GM18861 (cell line): ENCODE measurements at regions not wholly inside any gene's neighbourhood (a gene's known extent, or its start where the extent isn't known, plus 50 kb on each side); places are given as distances from the start of the nearest gene placed in this dataset.

ENCODE experiments used
- ATAC-seq: cut with Tn5 transposase; IDR thresholded peaks from one replicate; pipeline ENCODE4 v1.9.1; 2021; ENCODE audit not compliant: unreplicated experiment

GRCh38 chr5:56465769-56466135, 232.6 kb upstream of the ANKRD55 start:
- ATAC-seq: no peak

DNA sequence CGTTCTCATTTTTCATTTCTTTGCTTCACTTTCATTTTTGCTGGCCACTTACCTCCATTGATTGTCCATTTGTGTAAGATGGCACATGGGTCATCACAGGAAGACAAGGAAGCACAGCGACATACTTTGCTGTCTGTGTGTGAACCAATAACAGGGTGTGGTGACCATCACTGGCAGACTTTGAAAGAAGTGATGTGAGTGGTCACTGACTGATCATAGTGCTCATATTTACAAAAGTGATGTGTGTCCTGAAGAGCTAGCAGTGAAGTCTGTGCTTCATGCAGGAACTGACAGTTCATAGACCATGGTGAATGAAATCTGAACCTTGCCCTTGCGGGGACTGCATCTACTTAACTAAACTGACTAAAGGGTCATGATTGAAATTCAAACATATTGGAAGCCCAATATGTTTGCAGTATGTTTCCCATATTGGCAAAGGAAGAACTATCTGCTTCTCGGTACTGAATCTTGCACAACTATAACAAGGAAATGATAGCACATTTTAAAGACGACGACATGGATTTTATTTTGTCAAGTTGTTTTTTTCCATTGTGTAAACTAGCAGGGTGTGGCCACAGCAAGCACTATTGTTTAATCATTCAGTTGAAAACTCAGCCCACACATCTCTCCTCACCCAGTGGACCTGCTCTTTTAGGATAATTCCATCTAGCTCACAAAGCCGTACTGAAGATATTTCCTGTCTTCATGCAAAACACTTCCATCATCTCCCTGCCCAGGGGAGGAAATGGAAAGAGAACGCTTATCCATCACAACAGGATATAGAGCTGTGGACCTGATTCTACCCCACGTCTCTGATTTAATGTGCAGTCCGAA, 232.0 kb upstream of the ANKRD55 start:
- ATAC-seq: no peak

GRCh38 chr5:56463944-56464571, 230.9 kb upstream of the ANKRD55 start:
- no peak for ATAC-seq

DNA sequence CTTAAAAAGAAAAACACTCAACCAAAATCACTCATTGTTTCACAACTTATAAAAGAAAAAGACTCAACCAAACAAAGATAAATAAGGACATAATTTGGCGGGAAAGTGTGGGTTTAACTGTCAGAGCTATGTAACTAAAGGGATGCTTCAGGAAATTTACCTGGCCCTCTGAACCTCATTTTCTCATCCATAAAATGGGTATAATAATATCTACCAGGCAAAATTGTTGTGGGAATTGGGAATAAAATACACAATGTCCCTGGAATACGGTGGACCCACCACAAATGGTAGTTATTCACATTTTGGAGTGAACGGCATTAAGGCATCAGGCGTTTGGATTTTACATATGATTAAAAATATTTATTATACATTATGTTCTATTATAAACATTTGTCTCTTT, 228.5 kb upstream of the ANKRD55 start:
- no peak for ATAC-seq

DNA sequence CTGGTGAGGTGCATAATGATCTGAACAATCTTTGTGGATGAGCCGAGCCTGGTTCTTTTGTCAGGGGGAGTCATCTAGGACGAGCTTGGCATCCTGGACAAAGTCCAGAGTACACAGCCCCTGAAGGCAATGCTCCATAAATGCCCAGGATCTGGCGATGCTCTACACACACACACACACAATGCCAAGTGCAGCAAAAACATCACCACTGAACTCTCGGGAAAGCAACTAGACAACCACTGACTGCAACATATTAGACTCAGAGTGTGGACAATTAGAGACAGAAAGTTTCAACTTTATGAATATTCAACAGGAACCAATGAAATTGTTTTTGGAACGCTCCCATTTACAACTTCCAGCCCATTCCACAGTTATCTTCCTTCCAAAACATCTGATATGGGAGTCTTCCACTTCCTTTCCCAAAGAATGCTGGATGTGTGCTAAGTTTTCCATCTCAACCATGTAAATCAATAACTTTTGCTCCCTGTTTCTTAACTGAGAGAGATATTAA, 227.6 kb upstream of the ANKRD55 start:
- no peak for ATAC-seq

DNA sequence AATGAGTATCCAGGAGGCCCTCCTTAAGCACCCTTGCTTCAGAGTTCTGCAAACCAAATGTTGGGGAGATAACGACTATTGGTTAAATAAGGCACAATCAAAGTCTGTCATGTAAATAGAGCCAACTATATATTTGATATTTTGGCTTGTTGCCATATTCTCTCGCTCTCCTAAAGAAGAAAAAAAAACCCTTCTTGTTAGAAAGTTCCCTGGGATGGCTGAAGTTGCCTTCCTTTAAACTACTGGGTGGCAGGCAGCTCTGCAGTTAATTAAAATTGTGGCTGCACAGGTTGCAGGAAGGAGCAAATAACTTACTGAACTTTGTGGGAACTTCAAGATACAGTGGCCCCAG, 227.0 kb upstream of the ANKRD55 start:
- ATAC-seq: no peak

DNA sequence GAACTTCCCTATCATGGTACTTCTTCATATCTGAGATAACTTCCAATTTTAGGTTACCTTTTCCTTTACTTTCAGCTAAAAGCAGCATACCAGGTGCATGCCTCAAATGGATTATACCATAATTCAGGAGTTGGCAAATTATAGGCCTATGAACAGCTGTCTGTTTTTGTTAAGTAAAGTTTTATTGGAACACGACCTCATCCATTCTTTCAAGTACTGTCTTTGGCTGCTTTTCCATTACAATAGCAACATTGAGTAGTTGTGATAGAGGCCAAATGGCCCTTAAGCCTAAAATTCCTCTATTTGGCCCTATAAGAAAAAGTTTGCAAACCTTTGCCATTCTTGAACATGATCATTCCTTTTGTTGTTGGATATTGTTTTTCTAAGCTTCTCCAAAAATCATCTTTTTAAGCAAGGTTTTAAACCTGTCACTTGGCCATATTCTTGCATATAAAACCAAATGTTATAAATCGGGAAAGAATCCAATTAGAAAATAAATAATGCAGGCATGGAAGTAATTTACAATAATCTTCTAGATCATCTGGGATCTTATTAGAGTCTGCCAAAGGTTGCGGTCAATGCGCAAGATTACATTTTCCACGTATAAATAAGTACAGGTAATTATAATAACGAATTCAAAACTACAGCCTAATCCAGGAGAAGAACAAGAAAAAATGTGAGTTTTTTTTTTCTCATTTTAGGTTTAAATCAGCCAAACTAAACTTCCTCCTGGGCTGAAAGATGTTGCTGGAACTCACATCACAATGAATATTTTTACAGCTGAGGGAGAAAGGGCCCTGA, 226.5 kb upstream of the ANKRD55 start:
- no peak for ATAC-seq

- ATAC-seq: no peak
Observed at GRCh38 chr5:56457887-56458812, 225.0 kb upstream of the ANKRD55 start.

GRCh38 chr5:56456002-56456401, 222.9 kb upstream of the ANKRD55 start:
- no peak for ATAC-seq

DNA sequence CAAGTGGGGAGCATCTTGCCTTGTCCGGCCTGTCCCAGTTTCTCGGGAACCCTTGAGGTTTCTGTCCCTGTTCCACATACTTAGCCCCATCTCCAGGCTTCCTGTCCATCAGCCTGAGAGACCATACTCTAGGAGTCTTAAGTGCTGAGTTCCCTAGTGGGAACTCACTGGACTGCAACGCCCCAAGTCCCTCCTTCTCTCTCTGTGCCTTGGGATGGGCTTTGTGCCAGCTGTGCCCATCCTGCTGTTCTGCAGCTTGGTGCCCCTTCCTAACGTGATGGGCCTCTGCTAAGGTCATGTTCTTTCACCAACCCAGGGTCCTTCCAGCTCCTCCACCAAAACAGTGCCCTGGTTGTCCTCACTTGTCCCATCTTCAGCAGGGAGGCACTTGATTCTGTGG, 222.3 kb upstream of the ANKRD55 start:
- ATAC-seq: no peak

DNA sequence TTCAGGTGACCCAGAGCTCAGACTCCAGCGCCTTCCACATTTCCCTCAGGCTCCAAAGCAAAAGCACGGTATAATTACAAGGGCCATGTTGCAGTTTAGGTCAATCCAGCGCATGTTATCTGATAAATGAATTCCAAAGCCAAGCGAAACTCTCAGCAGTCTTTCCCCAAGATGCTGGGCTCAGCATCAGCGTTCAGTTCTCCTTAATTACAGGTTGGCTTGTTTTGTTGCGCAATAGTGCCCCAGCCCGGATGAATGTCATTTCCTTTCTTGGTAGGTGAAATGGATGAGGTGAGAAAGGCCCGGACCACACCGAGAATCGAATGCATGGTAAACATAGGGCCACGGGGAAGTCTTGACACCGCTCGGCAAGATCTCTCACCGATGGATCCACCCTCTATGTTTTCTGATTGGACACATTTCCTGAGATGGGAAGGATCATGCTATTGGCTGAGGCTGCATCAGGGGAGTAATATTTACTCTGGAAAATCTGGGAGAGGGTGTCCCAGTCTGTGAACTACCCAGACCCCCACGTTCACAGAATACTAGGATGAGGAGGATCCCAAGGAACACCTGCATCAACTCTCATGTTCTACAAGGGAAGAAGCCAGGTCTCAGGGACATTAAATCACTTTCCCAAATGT, 221.2 kb upstream of the ANKRD55 start:
- no peak for ATAC-seq

GRCh38 chr5:56451742-56452141, 218.6 kb upstream of the ANKRD55 start:
- ATAC-seq: no peak

DNA sequence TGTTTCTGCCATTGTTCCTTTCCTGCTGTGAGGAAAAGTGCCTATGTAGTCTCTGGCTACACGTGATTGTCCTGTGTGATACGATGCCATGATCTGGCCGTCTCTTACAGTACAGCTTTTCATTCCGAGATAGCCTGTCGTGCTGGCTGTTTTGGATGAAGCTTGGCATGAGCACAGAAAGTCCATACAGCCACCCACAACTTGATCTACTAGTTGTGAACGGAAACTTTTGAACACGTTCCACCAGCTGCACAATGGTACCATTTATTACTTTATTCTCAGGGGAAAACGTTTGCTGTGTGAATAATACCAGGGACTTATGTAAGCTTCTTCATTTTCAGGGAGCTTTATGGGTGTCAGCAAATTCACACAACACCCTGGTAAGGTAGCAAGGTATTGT, 217.6 kb upstream of the ANKRD55 start:
- ATAC-seq: no peak

GRCh38 chr5:56449071-56449640, 216.0 kb upstream of the ANKRD55 start:
- ATAC-seq: no peak

- ATAC-seq: no peak
Observed at GRCh38 chr5:56447656-56448055, 214.5 kb upstream of the ANKRD55 start.

GRCh38 chr5:56447232-56447631, 214.1 kb upstream of the ANKRD55 start:
- no peak for ATAC-seq

- ATAC-seq: no peak
Observed at GRCh38 chr5:56446728-56447127, 213.6 kb upstream of the ANKRD55 start.

- ATAC-seq: no peak
Observed at GRCh38 chr5:56443826-56444225, 210.7 kb upstream of the ANKRD55 start.

GRCh38 chr5:56440871-56441740, 208.0 kb upstream of the ANKRD55 start:
- ATAC-seq: no peak
